GM18861 (cell line): ENCODE measurements at regions not wholly inside any gene's neighbourhood (a gene's known extent, or its start where the extent isn't known, plus 50 kb on each side); places are given as distances from the start of the nearest gene placed in this dataset.
"Not testable (repeated sequence)": the region's sequence is repeated elsewhere in the genome, so short reads cannot be mapped to it uniquely, and the experiment has no call there.

Source experiments
- ATAC-seq: cut with Tn5 transposase; IDR thresholded peaks from one replicate; pipeline ENCODE4 v1.9.1; 2021; ENCODE audit not compliant: unreplicated experiment

- ATAC-seq = no peak
Measured at GRCh38 chr2:56018267-56018666, 94.7 kb upstream of the EFEMP1 start.

DNA sequence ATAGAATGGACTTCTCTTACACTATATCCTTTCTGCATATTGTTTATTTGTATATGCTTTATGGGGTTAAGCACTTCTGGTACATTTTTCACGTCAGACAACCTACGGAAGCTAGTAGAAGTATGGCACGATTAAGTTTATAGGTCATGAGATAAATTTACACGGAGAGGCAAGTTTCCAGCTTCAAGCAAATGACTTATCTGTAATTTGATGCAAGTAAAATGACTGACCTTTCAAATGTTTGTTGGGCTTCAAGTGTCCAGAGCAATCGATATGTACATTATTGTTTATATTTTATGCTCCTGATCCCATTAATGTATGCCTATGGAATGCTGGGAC is 97.5 kb upstream of the EFEMP1 start:
- no peak for ATAC-seq

GRCh38 chr2:56021579-56021978 is 98.0 kb upstream of the EFEMP1 start:
- no peak for ATAC-seq

GRCh38 chr2:56025469-56026193 is 102.0 kb upstream of the EFEMP1 start:
- ATAC-seq = no peak

DNA sequence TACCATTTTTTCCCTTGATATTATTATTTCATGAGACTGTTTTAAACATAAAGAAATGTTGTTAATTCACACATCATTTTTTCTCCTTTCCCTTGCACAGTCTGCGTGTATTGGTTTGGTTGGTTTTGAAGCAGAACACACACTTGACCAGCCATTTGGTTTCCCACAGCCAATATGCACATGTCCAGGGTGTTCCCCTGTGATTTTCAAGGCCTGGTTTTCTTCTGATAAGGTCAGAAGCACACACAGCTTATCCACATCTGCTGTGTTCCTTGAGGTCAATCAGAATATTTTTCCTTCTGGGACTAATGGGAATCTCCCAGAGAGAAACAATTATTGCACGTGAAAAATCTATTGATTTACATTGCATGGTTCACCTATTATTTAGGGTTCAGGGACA is 103.2 kb upstream of the EFEMP1 start:
- ATAC-seq = no peak

- ATAC-seq = no peak
Measured at GRCh38 chr2:56030062-56030461, 106.5 kb upstream of the EFEMP1 start.

- no peak for ATAC-seq
Measured at GRCh38 chr2:56030901-56031300, 107.3 kb upstream of the EFEMP1 start.

DNA sequence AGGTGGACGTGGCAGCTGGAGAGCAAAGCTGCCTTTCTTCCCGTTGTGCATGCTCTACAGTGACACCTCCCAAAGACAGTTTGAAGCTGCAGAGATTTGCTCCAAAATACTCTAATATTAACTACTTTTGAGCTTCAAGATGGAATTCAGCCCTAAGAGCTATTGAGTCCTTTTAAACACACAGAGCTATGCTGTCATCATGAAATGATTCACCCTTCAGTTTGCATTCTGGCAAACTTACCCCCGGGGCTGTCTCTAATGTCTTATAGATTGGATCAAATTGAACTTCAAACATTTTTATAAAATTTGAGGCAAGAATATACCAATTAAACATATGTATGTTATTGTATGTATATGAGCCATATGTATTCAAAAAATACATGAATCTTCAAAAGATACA is 110.7 kb upstream of the EFEMP1 start:
- ATAC-seq = no peak

GRCh38 chr2:56040189-56040588 is 116.6 kb upstream of the EFEMP1 start:
- ATAC-seq = no peak

- ATAC-seq = no peak
Measured at GRCh38 chr2:56040834-56041233, 117.3 kb upstream of the EFEMP1 start.

- no peak for ATAC-seq
Measured at GRCh38 chr2:56047136-56047535, 123.6 kb upstream of the EFEMP1 start.

- no peak for ATAC-seq
Measured at GRCh38 chr2:56049233-56049845, 125.8 kb upstream of the EFEMP1 start.

- ATAC-seq = no peak
Measured at GRCh38 chr2:56053679-56054078, 130.1 kb upstream of the EFEMP1 start.

DNA sequence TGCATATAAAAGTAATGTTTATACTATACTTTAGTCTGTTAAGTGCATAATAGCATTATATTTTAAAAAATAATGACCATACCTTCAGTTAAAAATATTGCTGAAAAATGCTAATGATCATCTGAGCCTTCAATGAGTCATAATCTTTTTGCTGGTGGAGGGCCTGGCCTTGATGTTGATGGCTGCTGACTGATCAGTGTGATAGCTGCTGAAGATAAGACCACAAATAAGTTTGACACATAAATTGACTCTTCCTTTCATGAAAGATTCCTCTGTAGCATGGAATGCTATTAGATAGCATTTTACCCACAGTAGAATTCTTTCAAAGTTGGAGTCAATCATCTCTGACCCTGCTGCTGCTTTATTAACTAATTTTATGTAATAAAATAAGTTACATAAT is 128.4 kb upstream of the CCDC85A start:
- ATAC-seq = no peak

DNA sequence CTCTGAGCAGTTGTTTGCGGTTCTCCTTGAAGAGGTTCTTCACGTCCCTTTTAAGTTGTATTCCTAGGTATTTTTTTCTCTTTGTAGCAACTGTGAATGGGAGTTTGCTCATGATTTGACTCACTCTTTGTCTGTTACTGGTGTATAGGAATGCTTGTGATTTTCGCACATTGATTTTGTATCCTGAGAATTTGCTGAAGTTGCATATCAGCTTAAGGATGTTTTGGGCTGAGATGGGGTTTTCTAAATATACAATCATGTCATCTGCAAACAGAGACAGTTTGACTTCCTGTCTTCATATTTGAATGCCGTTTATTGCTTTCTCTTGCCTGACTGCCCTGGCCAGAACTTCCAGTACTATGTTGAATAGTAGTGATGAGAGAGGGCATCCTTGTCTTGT is 122.5 kb upstream of the CCDC85A start:
- ATAC-seq = not testable (repeated sequence)

GRCh38 chr2:56068746-56069145 is 115.0 kb upstream of the CCDC85A start:
- ATAC-seq = no peak

DNA sequence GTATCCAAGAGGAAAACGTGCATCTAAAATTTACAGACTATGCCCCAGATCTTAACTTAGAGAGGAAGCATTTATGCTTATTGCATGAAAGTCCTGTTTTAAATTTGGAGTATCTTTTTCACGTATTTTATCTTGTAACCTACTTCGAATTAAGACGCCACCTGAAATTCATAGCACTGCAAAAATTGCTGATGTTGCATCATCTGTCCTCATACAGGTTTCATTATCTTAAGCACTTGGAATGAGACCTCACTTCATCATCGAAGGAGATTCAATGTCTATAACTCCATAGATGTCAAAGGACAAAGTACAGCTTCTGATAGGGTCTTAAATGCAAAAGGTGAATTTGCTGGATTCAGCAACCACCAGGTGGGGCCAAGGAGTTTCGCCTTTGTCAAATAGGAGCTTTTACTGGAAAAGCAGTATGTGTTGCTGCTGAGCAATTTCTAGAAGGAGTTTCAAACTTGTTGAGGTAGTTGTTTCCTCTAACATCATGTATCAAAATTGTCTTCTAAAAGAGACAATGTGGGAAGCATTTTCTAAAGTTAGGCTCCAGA is 106.4 kb upstream of the CCDC85A start:
- no peak for ATAC-seq

DNA sequence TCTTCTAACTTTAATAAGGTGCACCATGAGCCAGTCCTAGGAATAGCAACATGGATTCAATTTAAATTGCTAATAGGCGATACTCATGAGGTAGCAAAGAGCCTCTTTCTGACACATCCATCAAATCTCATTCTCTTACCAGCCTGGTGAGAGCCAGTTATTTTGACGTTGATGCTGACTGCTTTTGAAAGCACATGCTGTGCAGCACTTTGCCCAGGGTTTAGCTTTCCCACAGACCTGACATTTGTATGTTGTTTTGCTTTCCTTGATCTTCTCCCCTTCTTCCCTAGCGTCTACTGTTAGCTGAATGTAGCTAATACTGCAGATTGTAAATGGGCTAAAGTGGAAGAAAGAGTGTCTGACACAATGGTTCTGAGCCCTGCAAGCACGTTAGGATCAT is 101.1 kb upstream of the CCDC85A start:
- ATAC-seq = no peak

DNA sequence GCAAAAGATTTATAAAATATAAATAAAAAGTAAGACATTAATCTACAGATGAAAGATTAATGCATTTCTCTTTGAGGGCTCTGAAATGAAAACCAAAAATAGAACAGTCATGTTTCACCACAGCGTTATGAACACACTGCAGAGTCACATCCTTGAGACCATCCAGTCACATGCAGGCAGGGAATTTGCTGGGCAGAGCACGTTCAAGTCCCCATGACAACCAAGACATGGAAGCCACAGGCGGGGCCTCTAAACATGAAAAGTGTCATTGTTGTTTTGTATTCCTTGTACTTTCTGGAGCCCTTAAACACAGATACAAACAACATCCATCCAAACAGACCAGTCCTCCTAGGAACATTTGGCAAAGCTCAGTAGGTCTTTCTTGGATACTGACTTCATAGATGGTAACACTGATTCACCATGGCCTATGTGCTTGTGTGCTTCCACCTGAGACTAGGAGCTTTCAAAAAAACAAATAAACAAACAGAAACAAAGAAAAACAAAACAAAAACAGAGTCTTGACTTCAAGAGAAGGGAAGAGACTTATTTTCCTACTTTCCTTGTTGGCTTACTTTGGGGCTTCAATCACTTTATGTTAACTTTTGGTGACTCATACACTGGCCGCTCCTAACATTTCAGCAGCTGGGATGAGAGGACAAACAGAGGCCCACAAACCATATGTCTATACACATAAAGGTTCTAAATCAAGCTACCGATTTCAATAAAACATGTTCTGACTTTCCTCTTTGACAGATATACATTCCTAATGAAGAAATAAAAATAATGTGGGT is 99.5 kb upstream of the CCDC85A start:
- no peak for ATAC-seq

DNA sequence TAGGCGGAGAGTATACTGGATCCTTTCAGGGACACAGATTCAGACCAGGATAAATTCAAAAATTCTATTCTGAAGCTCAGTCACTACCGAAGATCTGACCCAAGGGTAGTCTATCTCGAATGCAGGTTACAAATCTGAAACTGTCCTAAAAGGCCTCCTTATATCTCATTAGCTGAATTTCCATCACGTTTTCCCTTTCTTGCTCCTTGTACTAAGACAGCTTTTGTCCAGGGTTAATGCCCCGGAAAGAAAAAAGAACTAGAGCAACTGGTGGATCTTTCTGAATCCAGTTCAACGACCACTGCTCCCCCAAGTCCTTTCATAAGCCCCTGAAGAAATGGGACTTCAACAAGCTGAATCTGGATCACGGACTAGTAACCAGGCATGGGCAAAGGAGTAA is 97.5 kb upstream of the CCDC85A start:
- no peak for ATAC-seq

DNA sequence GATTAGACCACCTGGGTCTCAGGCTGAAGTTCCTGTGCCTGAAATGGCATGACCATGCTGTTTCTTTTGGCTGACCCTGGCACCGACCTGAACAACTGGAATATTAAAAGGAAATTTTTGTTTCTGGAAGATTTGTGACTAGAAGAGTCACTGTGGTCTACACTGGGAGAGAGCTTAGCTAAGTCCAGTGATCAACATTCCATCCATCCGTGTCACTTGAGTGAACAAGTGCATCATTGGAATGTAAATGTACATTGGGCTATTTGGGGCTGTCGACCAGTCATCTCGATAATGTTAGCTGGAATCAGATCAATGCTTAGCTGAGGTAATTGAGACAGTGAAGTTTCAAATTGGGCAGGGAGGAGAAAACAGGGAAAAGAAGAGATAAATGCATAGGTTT is 95.4 kb upstream of the CCDC85A start:
- ATAC-seq = no peak

DNA sequence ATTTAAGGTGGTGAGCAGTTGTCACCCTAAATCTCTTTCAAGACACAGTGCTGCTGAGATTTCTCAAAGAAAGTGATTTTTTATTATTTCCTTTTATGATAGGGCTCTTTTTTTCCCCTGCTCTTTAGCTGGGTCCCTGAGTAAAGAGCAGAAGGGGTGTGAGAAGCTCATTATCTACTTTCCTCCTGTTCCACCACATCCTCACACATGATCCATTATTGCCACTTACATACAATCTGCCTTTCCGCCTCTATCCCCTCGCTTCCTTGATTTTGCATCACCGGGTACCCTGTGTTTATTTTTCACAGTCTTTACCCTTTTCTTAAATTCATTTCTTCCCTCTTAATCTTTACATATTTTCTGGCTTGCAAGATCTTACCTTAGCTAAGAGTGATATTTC is 93.9 kb upstream of the CCDC85A start:
- no peak for ATAC-seq
